Peyer's patch (tissue), 4 donors: ENCODE measurements at regions not wholly inside any gene's neighbourhood (a gene's known extent, or its start where the extent isn't known, plus 50 kb on each side); places are given as distances from the start of the nearest gene placed in this dataset.

Experiments
- DNase-seq, 3 donors: peaks; one replicate each; pipeline ENCODE4 v3.0.0-alpha.2; 2017 to 2019
- H3K27ac ChIP-seq, 4 donors: fragments of 200-600 bp; sonication (generic); one replicate each; pipeline ENCODE4 v1.5.1; 2016 to 2019
- H3K27me3 ChIP-seq, 2 donors: fragments of 200-600 bp; sonication (generic); one replicate each; pipeline ENCODE4 v1.5.1; 2019
- H3K36me3 ChIP-seq, 3 donors: fragments of 200-600 bp; sonication (generic); one replicate each; pipeline ENCODE4 v1.5.1; 2016 to 2019
- H3K4me1 ChIP-seq, 4 donors: fragments of 200-600 bp; sonication (generic); one replicate each; pipeline ENCODE4 v1.5.1; 2016 to 2019
- H3K4me3 ChIP-seq, 4 donors: fragments of 200-600 bp; sonication (generic); 1 replicate in 3 of 4; 2 replicates in 1 of 4; pipeline ENCODE4 v1.5.1; 2016 to 2019; ENCODE audit warnings: mild to moderate bottlenecking in 1 of 4
- H3K9me3 ChIP-seq, 4 donors: fragments of 200-600 bp; sonication (generic); one replicate each; pipeline ENCODE4 v1.5.1; 2016 to 2019; ENCODE audit warnings: mild to moderate bottlenecking in 1 of 4
- POLR2A ChIP-seq, 2 donors: fragments of 450-650 bp; IDR thresholded peaks; one replicate each; pipeline ENCODE4 v1.5.1; 2017; ENCODE audit warnings: antibody characterized with exemption in 2 of 2, mild to moderate bottlenecking in 2 of 2, moderate library complexity in 2 of 2
- TF ChIP-seq, protein P1 (sequence below), 6 experiments: fragments of 450-650 bp in 4 of 6; fragments of 200-600 bp in 2 of 6; sonication (generic) in 1 of 6; IDR thresholded peaks; one replicate each; pipeline ENCODE4 v1.5.1; 2017 to 2019; ENCODE audit warnings: antibody characterized with exemption in 6 of 6, mild to moderate bottlenecking in 3 of 6, moderate library complexity in 1 of 6

DNA sequence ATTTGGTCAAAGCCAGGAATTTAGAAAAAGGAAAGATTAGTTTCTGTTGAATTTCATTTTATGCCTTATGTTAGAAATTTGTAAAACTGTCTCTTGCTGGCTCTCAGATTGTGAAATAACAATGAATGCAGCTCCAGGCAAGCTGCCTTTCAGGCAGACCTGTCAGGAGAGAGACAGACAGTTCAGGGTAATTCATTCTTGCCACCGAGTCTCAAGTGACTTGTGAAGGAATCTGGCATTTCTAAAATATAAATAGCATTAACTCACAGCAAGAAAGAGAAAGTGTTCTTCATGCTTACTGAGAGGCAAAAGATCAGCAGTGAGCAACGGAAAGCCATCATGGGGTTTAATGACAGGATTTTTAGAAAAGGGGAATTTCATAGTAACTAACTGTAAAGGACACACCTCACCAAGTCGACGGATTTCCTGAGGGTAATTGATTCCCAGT is 442.3 kb upstream of the AKR1E2 start:
- DNase-seq = no peak
- Histone ChIP-seq H3K27ac (no peak overlapping the region), H3K4me1 (no peaks in the 10 kb centered on the region), H3K36me3 (no peaks in the 10 kb centered on the region), H3K4me3 (no peak overlapping the region), H3K27me3 (no peaks in the 10 kb centered on the region), H3K9me3 (no peaks in the 10 kb centered on the region)
- TF ChIP-seq, protein P1, sequence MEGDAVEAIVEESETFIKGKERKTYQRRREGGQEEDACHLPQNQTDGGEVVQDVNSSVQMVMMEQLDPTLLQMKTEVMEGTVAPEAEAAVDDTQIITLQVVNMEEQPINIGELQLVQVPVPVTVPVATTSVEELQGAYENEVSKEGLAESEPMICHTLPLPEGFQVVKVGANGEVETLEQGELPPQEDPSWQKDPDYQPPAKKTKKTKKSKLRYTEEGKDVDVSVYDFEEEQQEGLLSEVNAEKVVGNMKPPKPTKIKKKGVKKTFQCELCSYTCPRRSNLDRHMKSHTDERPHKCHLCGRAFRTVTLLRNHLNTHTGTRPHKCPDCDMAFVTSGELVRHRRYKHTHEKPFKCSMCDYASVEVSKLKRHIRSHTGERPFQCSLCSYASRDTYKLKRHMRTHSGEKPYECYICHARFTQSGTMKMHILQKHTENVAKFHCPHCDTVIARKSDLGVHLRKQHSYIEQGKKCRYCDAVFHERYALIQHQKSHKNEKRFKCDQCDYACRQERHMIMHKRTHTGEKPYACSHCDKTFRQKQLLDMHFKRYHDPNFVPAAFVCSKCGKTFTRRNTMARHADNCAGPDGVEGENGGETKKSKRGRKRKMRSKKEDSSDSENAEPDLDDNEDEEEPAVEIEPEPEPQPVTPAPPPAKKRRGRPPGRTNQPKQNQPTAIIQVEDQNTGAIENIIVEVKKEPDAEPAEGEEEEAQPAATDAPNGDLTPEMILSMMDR (IDR thresholded peaks at IDR 0.05) = no peak
- no peak for TF ChIP-seq POLR2A (IDR thresholded peaks at IDR 0.05)

DNA sequence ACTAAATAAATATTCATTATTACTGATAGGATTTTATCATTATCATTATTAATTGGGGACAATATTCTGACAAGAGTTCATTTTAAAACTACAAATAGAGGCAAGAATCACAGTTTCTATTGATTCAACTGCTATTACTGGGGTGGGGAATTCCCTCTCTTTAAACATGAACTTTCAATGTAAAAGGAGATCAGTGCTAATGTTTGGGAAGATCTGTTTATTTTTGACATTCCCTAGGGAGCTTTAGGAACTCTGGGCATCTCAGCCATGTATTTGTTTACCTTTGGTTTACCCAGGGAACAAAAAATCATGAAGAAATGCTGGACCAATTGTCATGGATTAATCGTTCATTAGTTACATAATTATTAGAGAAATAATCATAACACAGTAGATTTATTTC is 443.2 kb upstream of the AKR1E2 start:
- Histone ChIP-seq H3K4me3 (no peak overlapping the region), H3K9me3 (no peaks in the 10 kb centered on the region), H3K27ac (no peak overlapping the region), H3K27me3 (no peaks in the 10 kb centered on the region), H3K36me3 (no peaks in the 10 kb centered on the region), H3K4me1 (no peaks in the 10 kb centered on the region)
- no peak for TF ChIP-seq POLR2A (IDR thresholded peaks at IDR 0.05)
- TF ChIP-seq, protein P1 (IDR thresholded peaks at IDR 0.05) = no peak
- DNase-seq = no peak

DNA sequence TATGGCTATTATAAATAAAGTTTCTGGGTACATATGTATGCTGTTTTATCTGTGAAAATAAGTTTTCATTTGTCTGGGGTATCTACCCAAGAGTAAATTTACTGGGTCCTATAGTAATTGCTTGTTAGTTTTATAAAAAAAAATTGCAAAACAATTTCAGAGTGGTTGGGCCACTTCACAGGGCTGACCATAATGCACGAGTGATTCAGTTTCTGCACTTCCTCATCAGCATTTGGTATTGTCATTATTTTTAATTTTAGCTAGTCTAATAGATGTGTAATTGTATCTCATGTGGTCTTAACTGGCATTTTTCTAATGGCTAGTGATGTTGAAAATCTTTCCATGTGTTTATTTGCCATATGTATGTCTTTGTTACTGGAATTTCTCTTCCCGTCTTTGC is 452.4 kb upstream of the AKR1E2 start:
- no peak overlapping the region for H3K27ac ChIP-seq
- DNase-seq = no peak
- H3K4me3 ChIP-seq = no peak overlapping the region
- no peaks in the 10 kb centered on the region for H3K36me3 ChIP-seq
- no peaks in the 10 kb centered on the region for H3K9me3 ChIP-seq
- H3K27me3 ChIP-seq = no peaks in the 10 kb centered on the region
- no peaks in the 10 kb centered on the region for H3K4me1 ChIP-seq
- TF ChIP-seq POLR2A (IDR thresholded peaks at IDR 0.05) = no peak
- TF ChIP-seq, protein P1 (IDR thresholded peaks at IDR 0.05) = no peak

DNA sequence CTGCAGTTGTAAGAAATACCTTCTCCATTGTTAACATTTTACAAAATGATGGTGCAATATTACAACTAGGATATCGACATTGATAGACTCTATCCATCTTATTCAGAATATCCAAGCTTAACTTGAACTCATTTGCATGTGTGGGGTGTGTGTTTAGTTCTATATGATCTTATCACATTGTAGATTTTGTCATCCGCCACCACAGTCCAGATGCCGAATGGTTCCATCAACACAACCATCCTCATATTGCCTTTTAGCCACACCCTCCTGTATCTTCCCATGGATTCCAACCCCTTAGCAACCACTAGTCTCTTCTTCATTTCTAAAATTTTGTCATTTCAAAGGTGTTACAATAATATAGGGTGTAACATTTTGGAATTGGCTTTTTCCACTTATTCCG is 452.9 kb upstream of the AKR1E2 start:
- no peak overlapping the region for H3K27ac ChIP-seq
- H3K36me3 ChIP-seq = no peaks in the 10 kb centered on the region
- H3K9me3 ChIP-seq = no peaks in the 10 kb centered on the region
- no peaks in the 10 kb centered on the region for H3K4me1 ChIP-seq
- no peak for TF ChIP-seq POLR2A (IDR thresholded peaks at IDR 0.05)
- TF ChIP-seq, protein P1 (IDR thresholded peaks at IDR 0.05) = no peak
- no peak overlapping the region for H3K4me3 ChIP-seq
- no peaks in the 10 kb centered on the region for H3K27me3 ChIP-seq
- no peak for DNase-seq

DNA sequence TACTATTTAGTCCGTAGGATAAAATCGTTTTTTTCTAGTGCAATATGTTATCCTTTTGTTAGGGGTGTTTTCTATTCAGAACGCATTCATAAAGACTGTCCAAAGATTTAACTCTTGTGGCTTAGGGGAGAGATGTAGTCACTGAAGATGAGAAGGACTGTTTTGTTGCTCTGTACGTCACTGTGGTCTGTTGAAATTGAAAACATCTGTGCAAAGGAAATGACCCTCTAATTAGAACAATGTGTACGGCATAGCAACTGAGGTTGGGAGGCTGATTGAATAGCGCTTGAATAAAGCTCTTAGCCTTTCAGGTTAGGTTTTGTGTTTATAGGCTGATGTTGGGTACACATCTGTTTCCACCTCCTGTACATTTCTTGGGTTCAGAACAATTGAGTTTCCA is 453.4 kb upstream of the AKR1E2 start:
- Histone ChIP-seq H3K36me3 (no peaks in the 10 kb centered on the region), H3K4me1 (no peaks in the 10 kb centered on the region), H3K27me3 (no peaks in the 10 kb centered on the region), H3K9me3 (no peaks in the 10 kb centered on the region), H3K4me3 (no peak overlapping the region), H3K27ac (no peak overlapping the region)
- TF ChIP-seq, protein P1 (IDR thresholded peaks at IDR 0.05) = no peak
- TF ChIP-seq POLR2A (IDR thresholded peaks at IDR 0.05) = no peak
- DNase-seq = no peak

DNA sequence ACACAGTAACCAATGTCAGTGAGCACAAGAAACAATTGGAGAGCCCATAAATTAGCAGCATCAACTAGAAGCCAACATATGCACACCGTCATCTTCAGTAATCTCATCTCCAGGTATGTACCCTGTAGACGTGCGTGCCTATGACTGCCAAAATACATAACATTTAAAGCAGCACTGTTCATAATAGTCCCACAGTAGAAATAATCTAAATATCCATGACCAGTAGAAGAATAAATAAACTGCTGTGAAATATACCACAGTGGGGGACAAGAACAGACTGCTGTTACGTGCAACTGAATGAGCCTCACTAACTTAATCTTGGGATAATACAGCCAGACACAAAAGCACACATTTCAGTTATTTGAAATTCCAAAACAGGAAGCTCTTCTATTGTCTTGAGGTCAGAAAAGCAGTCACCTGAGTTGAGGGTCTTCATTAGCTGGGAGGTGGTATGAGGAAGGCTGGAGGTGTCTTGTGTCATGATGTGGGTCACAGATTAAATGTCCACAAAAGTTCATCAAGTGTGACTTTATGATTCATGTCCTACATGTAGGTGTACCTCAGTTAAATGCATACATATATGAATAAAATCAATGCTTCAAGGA is 454.2 kb upstream of the AKR1E2 start:
- DNase-seq = no peak
- Histone ChIP-seq H3K27me3 (no peaks in the 10 kb centered on the region), H3K4me3 (no peak overlapping the region), H3K4me1 (no peaks in the 10 kb centered on the region), H3K36me3 (no peaks in the 10 kb centered on the region), H3K27ac (no peak overlapping the region), H3K9me3 (no peaks in the 10 kb centered on the region)
- TF ChIP-seq POLR2A (IDR thresholded peaks at IDR 0.05) = no peak
- TF ChIP-seq, protein P1 (IDR thresholded peaks at IDR 0.05) = no peak
